Uterus (tissue), 3 donors: ENCODE measurements at regions not wholly inside any gene's neighbourhood (a gene's known extent, or its start where the extent isn't known, plus 50 kb on each side); places are given as distances from the start of the nearest gene placed in this dataset.
"Not testable (repeated sequence)": the region's sequence is repeated elsewhere in the genome, so short reads cannot be mapped to it uniquely, and the experiment has no call there.

Source experiments
- DNase-seq, 2 donors: peaks; one replicate each; pipeline ENCODE4 v3.0.0-alpha.2; 2019 to 2020
- H3K27ac ChIP-seq, 2 donors: fragments of 200-600 bp; sonication (generic); 1 replicate in 1 of 2; 2 replicates in 1 of 2; pipeline ENCODE4 v1.5.1; 2016 to 2018
- H3K27me3 ChIP-seq, 2 donors: fragments of 200-600 bp; sonication (generic); one replicate each; pipeline ENCODE4 v1.5.1; 2018 to 2019; ENCODE audit warnings: control low read depth in 1 of 2
- H3K36me3 ChIP-seq, 2 donors: fragments of 200-600 bp; sonication (generic); one replicate each; pipeline ENCODE4 v1.5.1; 2019; ENCODE audit warnings: control low read depth in 1 of 2
- H3K4me1 ChIP-seq, 2 donors: fragments of 200-600 bp; sonication (generic); one replicate each; pipeline ENCODE4 v1.5.1; 2018 to 2019; ENCODE audit warnings: control low read depth in 1 of 2
- H3K4me3 ChIP-seq, 2 donors: fragments of 200-600 bp; sonication (generic); 1 replicate in 1 of 2; 2 replicates in 1 of 2; pipeline ENCODE4 v1.5.1; 2018 to 2019; ENCODE audit warnings: mild to moderate bottlenecking in 1 of 2
- H3K9me3 ChIP-seq, 2 donors: fragments of 200-600 bp; sonication (generic); one replicate each; pipeline ENCODE4 v1.5.1; 2019; ENCODE audit warnings: control low read depth in 1 of 2
- POLR2A ChIP-seq, 2 donors: fragments of 450-650 bp; IDR thresholded peaks; one replicate each; pipeline ENCODE4 v1.6.1; 2016; ENCODE audit warnings: antibody characterized with exemption in 2 of 2, mild to moderate bottlenecking in 1 of 2, moderate library complexity in 1 of 2
- intact Hi-C: fragments of 100-400 bp; cut with DNase I; formaldehyde crosslinking; loops from one replicate; pipeline ENCODE4 v1.15.1; 2023; ENCODE audit warnings: low total_unique reads
- TF ChIP-seq, protein P1 (sequence below), 4 experiments: fragments of 200-600 bp in 2 of 4; fragments of 450-650 bp in 2 of 4; sonication (generic) in 2 of 4; IDR thresholded peaks; one replicate each; pipeline ENCODE4 v1.5.1; 2016 to 2019; ENCODE audit warnings: antibody characterized with exemption in 4 of 4, mild to moderate bottlenecking in 2 of 4, moderate library complexity in 1 of 4
- donor health status: DM: yes; HTN: yes; CAD: no.

DNA sequence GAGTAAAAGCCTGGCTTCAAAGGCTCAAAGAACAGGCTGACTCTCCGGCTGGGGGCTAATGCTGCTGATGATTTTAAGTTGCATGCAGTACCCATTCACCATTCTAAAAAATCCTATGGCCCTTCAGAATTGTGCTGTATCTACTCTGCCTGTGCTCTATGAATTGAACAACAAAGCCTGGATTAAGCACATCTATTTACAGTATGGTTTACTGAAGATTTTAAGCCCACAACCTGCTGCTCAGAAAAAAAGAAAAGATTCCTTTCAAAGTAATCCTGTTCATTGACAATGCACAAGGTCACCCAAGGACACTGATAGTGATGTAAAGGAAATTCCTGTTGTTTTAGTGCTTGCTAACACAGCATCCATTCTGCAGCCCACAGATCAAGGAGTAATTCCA, 84.9 kb upstream of the SFRP2 start:
- no peak for TF ChIP-seq POLR2A (IDR thresholded peaks at IDR 0.05)
- TF ChIP-seq, protein P1, sequence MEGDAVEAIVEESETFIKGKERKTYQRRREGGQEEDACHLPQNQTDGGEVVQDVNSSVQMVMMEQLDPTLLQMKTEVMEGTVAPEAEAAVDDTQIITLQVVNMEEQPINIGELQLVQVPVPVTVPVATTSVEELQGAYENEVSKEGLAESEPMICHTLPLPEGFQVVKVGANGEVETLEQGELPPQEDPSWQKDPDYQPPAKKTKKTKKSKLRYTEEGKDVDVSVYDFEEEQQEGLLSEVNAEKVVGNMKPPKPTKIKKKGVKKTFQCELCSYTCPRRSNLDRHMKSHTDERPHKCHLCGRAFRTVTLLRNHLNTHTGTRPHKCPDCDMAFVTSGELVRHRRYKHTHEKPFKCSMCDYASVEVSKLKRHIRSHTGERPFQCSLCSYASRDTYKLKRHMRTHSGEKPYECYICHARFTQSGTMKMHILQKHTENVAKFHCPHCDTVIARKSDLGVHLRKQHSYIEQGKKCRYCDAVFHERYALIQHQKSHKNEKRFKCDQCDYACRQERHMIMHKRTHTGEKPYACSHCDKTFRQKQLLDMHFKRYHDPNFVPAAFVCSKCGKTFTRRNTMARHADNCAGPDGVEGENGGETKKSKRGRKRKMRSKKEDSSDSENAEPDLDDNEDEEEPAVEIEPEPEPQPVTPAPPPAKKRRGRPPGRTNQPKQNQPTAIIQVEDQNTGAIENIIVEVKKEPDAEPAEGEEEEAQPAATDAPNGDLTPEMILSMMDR (IDR thresholded peaks at IDR 0.05), result no peak
- Histone ChIP-seq H3K9me3 (no peaks in the 10 kb centered on the region), H3K27me3 (no peaks in the 10 kb centered on the region), H3K27ac (no peak overlapping the region), H3K4me1 (no peaks in the 10 kb centered on the region), H3K4me3 (no peak overlapping the region), H3K36me3 (no peaks in the 10 kb centered on the region)
- DNase-seq, result no peak
- intact Hi-C loops, result no loop called here

DNA sequence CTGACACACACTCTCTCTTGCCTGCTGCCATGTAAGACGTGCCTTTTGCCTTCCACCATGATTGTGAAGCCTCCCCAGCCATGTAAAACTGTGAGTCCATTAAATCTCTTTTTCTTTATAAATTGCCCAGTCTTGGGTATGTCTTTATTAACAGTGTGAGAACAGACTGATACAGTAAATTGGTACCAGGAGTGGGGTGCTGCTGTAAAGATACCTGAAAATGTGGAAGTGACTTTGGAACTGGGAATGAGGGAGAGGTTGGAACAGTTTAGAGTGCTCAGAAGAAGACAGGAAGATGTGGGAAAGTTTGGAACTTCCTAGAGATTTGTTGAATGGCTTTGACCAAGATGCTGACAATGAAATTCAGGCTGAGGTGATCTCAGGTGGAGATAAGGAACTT, 77.9 kb upstream of the SFRP2 start:
- H3K27ac ChIP-seq, H3K9me3 ChIP-seq, DNase-seq, H3K4me1 ChIP-seq, H3K4me3 ChIP-seq, H3K36me3 ChIP-seq, H3K27me3 ChIP-seq, intact Hi-C loops: not testable (repeated sequence)

DNA sequence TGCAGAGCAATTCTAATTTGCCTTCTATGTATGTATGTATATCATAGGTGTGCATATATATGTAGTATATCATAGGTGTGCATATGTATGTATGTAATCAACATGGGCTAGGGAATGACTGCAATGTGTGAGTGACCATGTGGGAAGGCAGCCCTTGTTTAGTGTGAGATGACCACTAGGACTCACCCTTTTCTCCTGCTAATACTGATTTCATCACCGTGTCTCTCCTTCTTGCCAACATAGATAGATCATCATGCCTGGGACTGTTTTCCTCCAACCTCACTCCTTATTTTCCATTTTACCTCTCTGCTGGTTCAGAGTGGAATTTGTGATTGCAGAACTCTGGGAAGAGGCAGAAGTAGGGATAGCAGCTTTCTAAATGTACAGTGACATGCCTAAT, 63.6 kb upstream of the SFRP2 start:
- intact Hi-C loops, result no loop called here
- Histone ChIP-seq H3K9me3 (no peaks in the 10 kb centered on the region), H3K36me3 (no peaks in the 10 kb centered on the region), H3K4me3 (no peak overlapping the region), H3K4me1 (no peaks in the 10 kb centered on the region), H3K27ac (no peak overlapping the region), H3K27me3 (no peaks in the 10 kb centered on the region)
- no peak for DNase-seq
- TF ChIP-seq, protein P1 (IDR thresholded peaks at IDR 0.05), result no peak
- no peak for TF ChIP-seq POLR2A (IDR thresholded peaks at IDR 0.05)

DNA sequence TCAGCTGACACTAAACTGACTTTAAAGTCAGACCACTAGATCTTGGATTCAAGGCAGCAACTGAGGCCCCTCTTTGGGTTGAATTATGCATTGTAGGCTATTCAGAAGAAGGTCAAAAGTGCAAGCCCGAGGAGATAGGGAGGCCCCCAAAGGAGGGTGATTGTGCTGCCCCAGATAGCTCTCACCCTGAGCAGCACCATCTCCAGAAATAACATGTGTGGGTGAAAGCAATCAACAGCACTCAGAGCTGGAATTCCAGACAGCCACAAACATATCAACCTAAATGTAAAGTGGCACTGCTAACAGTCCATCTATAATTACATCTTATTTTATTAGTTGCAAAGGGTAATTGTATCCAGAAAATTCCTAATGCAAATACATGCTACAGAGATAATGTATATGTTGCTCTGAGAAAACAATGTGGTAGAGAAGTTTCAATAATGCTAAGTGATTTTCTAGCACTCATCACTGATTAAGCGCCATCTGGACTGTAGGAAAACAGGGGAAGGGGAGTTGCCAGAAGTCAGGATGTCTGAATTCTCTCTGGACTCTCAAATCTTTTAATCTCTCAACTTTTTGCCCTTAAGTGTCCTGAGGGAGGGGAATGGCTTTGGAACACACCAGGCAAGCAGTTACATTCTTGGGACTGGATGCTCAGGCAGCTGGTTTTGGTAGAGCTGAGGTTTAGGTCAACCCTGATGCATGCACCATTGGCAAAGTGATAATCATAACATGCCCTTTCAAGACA, 61.8 kb upstream of the SFRP2 start:
- Histone ChIP-seq H3K27me3 (no peaks in the 10 kb centered on the region), H3K9me3 (no peaks in the 10 kb centered on the region), H3K4me1 (no peaks in the 10 kb centered on the region), H3K4me3 (no peak overlapping the region), H3K27ac (no peak overlapping the region), H3K36me3 (no peaks in the 10 kb centered on the region)
- no peak for TF ChIP-seq POLR2A (IDR thresholded peaks at IDR 0.05)
- TF ChIP-seq, protein P1 (IDR thresholded peaks at IDR 0.05), result no peak
- intact Hi-C loops, result no loop called here
- no peak for DNase-seq

DNA sequence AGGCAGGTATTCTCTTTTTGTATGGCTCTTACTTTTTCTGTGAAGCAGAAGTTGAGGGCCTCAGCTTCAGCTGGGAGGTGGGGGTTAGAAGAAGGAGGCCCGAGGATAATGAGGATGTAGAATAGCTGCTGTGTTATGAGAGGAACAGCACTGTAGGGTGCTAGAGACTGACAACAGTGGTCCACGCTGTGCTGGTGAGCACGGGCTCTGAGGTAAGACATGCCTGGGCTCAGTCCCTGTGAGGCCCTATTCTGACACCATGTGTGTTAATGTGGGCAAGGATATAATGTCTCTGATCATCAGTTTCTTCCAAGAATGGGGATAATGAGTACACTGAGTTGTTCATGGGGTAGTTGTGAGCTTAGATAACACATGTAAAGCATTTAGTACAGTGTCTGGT, 55.3 kb upstream of the SFRP2 start:
- H3K27me3 ChIP-seq, result no peaks in the 10 kb centered on the region
- DNase-seq, result no peak

More for the DNA sequence above, 55.3 kb upstream of the SFRP2 start:
- H3K4me1 ChIP-seq, result no peaks in the 10 kb centered on the region
- no peak for TF ChIP-seq POLR2A (IDR thresholded peaks at IDR 0.05)
- TF ChIP-seq, protein P1 (IDR thresholded peaks at IDR 0.05), result no peak
- no peak overlapping the region for H3K4me3 ChIP-seq
- no peaks in the 10 kb centered on the region for H3K36me3 ChIP-seq
- H3K9me3 ChIP-seq, result no peaks in the 10 kb centered on the region
- intact Hi-C loops, result no loop called here
- H3K27ac ChIP-seq, result no peak overlapping the region
